ENCODE measurements at regions not wholly inside any gene's neighbourhood (a gene's known extent, or its start where the extent isn't known, plus 50 kb on each side); places are given as distances from the start of the nearest gene placed in this dataset.

DNA sequence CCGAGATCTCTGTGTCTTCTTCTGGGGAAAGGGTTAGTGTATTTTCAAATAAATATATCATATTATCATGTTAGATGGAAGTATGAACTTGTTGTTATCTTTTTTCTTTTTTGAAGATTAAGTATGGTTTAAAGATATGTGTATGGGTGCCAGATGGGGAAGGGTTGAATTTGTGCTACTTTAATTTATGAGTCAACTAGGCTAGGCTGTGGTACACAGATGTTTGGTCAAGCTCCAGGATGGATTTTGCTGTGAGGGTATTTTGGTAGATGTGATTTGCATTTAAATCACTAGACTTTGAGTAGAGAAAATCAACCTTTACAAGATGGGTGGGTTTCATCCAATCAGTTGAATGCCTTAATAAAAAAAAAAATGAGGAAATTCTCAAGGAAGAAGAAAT, 886.6 kb upstream of the ADGRB3 start:
- no peak for DNase-seq (ENCODE audit: low spot score)
- Histone ChIP-seq H3K27me3 (replicated peaks; ENCODE audit: insufficient read depth) (no peaks in the 10 kb centered on the region), H3K27ac (no peak overlapping the region), H3K4me3 (no peak overlapping the region), H3K36me3 (no peaks in the 10 kb centered on the region), H3K4me1 (replicated peaks) (no peaks in the 10 kb centered on the region), H3K9me3 (no peaks in the 10 kb centered on the region)
- intact Hi-C loops (cut with DNase I), result no loop called here
- TF ChIP-seq, protein P1, sequence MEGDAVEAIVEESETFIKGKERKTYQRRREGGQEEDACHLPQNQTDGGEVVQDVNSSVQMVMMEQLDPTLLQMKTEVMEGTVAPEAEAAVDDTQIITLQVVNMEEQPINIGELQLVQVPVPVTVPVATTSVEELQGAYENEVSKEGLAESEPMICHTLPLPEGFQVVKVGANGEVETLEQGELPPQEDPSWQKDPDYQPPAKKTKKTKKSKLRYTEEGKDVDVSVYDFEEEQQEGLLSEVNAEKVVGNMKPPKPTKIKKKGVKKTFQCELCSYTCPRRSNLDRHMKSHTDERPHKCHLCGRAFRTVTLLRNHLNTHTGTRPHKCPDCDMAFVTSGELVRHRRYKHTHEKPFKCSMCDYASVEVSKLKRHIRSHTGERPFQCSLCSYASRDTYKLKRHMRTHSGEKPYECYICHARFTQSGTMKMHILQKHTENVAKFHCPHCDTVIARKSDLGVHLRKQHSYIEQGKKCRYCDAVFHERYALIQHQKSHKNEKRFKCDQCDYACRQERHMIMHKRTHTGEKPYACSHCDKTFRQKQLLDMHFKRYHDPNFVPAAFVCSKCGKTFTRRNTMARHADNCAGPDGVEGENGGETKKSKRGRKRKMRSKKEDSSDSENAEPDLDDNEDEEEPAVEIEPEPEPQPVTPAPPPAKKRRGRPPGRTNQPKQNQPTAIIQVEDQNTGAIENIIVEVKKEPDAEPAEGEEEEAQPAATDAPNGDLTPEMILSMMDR (IDR thresholded peaks at IDR 0.05), result no peak
- TF ChIP-seq POLR2AphosphoS5 (IDR thresholded peaks at IDR 0.05) (no peak), POLR2A (IDR thresholded peaks at IDR 0.05) (no peak)
- 95% methylated on average over 1 of the region's 1 CpG for WGBS

- H3K4me3 ChIP-seq, result no peak overlapping the region
- H3K36me3 ChIP-seq, result no peaks in the 10 kb centered on the region
- no peaks in the 10 kb centered on the region for H3K27me3 ChIP-seq (replicated peaks; ENCODE audit: insufficient read depth)
- DNase-seq (ENCODE audit: low spot score), result no peak
- intact Hi-C loops (cut with DNase I), result no loop called here
- H3K9me3 ChIP-seq, result no peaks in the 10 kb centered on the region
- H3K27ac ChIP-seq, result no peak overlapping the region
- H3K4me1 ChIP-seq (replicated peaks), result no peaks in the 10 kb centered on the region
- TF ChIP-seq POLR2A (IDR thresholded peaks at IDR 0.05) (no peak), POLR2AphosphoS5 (IDR thresholded peaks at IDR 0.05) (no peak)
- TF ChIP-seq, protein P1 (IDR thresholded peaks at IDR 0.05), result no peak
Observed at GRCh38 chr6:67736816-67737215, 898.3 kb upstream of the ADGRB3 start.

DNA sequence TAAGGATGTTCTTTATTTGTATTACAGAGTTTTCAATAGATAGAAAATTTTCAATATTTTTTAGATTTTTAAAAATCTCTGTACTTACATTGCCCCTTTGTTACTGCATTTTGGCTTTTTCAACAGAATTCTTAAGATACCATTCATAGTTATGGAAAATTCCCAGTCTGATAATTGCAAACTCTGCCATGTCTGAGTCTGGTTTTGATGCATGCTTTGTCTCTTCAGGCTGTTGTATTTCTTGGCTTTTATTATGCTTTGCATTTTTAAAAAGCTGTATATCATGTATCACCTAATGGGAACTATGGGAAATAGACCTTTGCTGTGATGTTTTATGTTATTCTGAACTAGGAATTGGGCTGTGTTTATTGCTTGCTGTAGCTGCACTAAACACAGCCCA, 898.9 kb upstream of the ADGRB3 start:
- Histone ChIP-seq H3K36me3 (no peaks in the 10 kb centered on the region), H3K4me3 (no peak overlapping the region), H3K9me3 (no peaks in the 10 kb centered on the region), H3K27ac (no peak overlapping the region), H3K27me3 (replicated peaks; ENCODE audit: insufficient read depth) (no peaks in the 10 kb centered on the region), H3K4me1 (replicated peaks) (no peaks in the 10 kb centered on the region)
- no peak for TF ChIP-seq POLR2A (IDR thresholded peaks at IDR 0.05)
- TF ChIP-seq, protein P1 (IDR thresholded peaks at IDR 0.05), result no peak
- TF ChIP-seq POLR2AphosphoS5 (IDR thresholded peaks at IDR 0.05), result no peak
- DNase-seq (ENCODE audit: low spot score), result no peak
- intact Hi-C loops (cut with DNase I), result no loop called here

DNA sequence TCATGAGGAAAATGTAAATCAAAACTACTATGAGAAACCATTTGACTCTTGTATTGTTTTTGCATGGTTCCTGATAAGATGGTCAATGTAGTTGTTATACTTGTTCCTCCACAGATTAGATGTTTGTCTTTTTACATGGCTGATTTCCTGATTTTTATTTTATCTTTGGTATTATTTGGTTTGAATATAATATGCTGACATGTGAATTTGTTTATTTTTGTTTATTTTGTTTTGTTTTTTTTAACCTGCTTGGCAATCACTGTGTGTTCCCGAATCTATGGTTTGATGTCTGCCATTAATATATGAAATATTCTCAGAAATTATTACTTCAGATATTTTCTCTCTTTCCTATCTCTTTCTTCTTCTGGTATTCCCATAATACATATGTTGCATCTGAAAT, 899.5 kb upstream of the ADGRB3 start:
- intact Hi-C loops (cut with DNase I), result no loop called here
- no peaks in the 10 kb centered on the region for H3K9me3 ChIP-seq

GRCh38 chr6:67722861-67723261, 912.2 kb upstream of the ADGRB3 start:
- no peak for DNase-seq (ENCODE audit: low spot score)
- Histone ChIP-seq H3K4me1 (replicated peaks) (no peaks in the 10 kb centered on the region), H3K27ac (no peak overlapping the region), H3K36me3 (no peaks in the 10 kb centered on the region), H3K9me3 (no peaks in the 10 kb centered on the region), H3K27me3 (replicated peaks; ENCODE audit: insufficient read depth) (no peaks in the 10 kb centered on the region), H3K4me3 (no peak overlapping the region)
- 84% methylated on average over 14 of the region's 14 CpGs for WGBS
- TF ChIP-seq POLR2A (IDR thresholded peaks at IDR 0.05), result no peak
- TF ChIP-seq POLR2AphosphoS5 (IDR thresholded peaks at IDR 0.05), result no peak
- TF ChIP-seq, protein P1 (IDR thresholded peaks at IDR 0.05), result no peak
- intact Hi-C loops (cut with DNase I), result no loop called here

More for the DNA sequence above, 899.5 kb upstream of the ADGRB3 start:
- DNase-seq (ENCODE audit: low spot score), result no peak
- 91% methylated on average over 1 of the region's 1 CpG for WGBS
- Histone ChIP-seq H3K4me1 (replicated peaks) (no peaks in the 10 kb centered on the region), H3K27me3 (replicated peaks; ENCODE audit: insufficient read depth) (no peaks in the 10 kb centered on the region), H3K36me3 (no peaks in the 10 kb centered on the region), H3K27ac (no peak overlapping the region), H3K4me3 (no peak overlapping the region)
- TF ChIP-seq POLR2A (IDR thresholded peaks at IDR 0.05) (no peak), POLR2AphosphoS5 (IDR thresholded peaks at IDR 0.05) (no peak)
- TF ChIP-seq, protein P1 (IDR thresholded peaks at IDR 0.05), result no peak

All from prostate gland (tissue), 2 donors.